ENCODE measurements at regions not wholly inside any gene's neighbourhood (a gene's known extent, or its start where the extent isn't known, plus 50 kb on each side); places are given as distances from the start of the nearest gene placed in this dataset.

- Mint-ChIP-seq H3K4me1 (peaks cover 23% of the 10 kb centered on the region), H3K27me3 (ENCODE audit: low read depth) (peaks cover 40% of the 10 kb centered on the region), H3K27ac (no peak overlapping the region), H3K9me3 (no peaks in the 10 kb centered on the region), H3K4me3 (no peak overlapping the region), H3K36me3 (no peaks in the 10 kb centered on the region)
- no peak for DNase-seq (ENCODE audit: low spot score)
- ATAC-seq, result no peak
- CTCF ChIA-PET, result interaction anchor here (0.8 to 1.3 kb wide), 5 partner anchors 15 to 149 kb away, joined by 3 to 5 read pairs (median 3); no protein-coding TSS in a partner anchor
- TF ChIP-seq, protein P1, sequence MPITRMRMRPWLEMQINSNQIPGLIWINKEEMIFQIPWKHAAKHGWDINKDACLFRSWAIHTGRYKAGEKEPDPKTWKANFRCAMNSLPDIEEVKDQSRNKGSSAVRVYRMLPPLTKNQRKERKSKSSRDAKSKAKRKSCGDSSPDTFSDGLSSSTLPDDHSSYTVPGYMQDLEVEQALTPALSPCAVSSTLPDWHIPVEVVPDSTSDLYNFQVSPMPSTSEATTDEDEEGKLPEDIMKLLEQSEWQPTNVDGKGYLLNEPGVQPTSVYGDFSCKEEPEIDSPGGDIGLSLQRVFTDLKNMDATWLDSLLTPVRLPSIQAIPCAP (CRISPR knock-in tag; IDR thresholded peaks at IDR 0.05), result no peak
- TF ChIP-seq, protein P2, sequence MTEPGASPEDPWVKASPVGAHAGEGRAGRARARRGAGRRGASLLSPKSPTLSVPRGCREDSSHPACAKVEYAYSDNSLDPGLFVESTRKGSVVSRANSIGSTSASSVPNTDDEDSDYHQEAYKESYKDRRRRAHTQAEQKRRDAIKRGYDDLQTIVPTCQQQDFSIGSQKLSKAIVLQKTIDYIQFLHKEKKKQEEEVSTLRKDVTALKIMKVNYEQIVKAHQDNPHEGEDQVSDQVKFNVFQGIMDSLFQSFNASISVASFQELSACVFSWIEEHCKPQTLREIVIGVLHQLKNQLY (CRISPR knock-in tag; IDR thresholded peaks at IDR 0.05), result no peak
- no peak for TF ChIP-seq MAX (CRISPR knock-in tag; IDR thresholded peaks at IDR 0.05)
- TF ChIP-seq, protein P3, sequence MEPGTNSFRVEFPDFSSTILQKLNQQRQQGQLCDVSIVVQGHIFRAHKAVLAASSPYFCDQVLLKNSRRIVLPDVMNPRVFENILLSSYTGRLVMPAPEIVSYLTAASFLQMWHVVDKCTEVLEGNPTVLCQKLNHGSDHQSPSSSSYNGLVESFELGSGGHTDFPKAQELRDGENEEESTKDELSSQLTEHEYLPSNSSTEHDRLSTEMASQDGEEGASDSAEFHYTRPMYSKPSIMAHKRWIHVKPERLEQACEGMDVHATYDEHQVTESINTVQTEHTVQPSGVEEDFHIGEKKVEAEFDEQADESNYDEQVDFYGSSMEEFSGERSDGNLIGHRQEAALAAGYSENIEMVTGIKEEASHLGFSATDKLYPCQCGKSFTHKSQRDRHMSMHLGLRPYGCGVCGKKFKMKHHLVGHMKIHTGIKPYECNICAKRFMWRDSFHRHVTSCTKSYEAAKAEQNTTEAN (CRISPR knock-in tag; IDR thresholded peaks at IDR 0.05), result no peak
- TF ChIP-seq, protein P4, sequence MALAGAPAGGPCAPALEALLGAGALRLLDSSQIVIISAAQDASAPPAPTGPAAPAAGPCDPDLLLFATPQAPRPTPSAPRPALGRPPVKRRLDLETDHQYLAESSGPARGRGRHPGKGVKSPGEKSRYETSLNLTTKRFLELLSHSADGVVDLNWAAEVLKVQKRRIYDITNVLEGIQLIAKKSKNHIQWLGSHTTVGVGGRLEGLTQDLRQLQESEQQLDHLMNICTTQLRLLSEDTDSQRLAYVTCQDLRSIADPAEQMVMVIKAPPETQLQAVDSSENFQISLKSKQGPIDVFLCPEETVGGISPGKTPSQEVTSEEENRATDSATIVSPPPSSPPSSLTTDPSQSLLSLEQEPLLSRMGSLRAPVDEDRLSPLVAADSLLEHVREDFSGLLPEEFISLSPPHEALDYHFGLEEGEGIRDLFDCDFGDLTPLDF (CRISPR knock-in tag; IDR thresholded peaks at IDR 0.05), result no peak
- POLR2A ChIA-PET, result no interaction called here
Measured at GRCh38 chr14:103223818-103224352, 100.6 kb downstream of the TNFAIP2 start.

GRCh38 chr14:103225062-103225461 lies 101.8 kb downstream of the TNFAIP2 start:
- peak; percentile 65; the same call in 1 of the 2 replicates for TF ChIP-seq GABPB1 (CRISPR knock-in tag; IDR thresholded peaks at IDR 0.05)
- TF ChIP-seq, protein P3 (CRISPR knock-in tag; IDR thresholded peaks at IDR 0.05), result no peak
- DNase-seq (ENCODE audit: low spot score), result no peak
- Mint-ChIP-seq H3K27me3 (ENCODE audit: low read depth) (peaks cover 28% of the 10 kb centered on the region), H3K27ac (no peak overlapping the region; the same call in 1 of the 2 replicates), H3K4me3 (no peak overlapping the region), H3K9me3 (no peaks in the 10 kb centered on the region), H3K4me1 (peaks cover 20% of the 10 kb centered on the region), H3K36me3 (no peaks in the 10 kb centered on the region)
- ATAC-seq, result no peak
- POLR2A ChIA-PET, result interaction anchor here (0.6 kb wide), 1 partner anchor 29 kb away, joined by 3 read pairs; no protein-coding TSS in a partner anchor
- CTCF ChIA-PET, result interaction anchor here (0.7 to 1.5 kb wide), 2 partner anchors 10 to 56 kb away, joined by 3 to 4 read pairs; no protein-coding TSS in a partner anchor

DNA sequence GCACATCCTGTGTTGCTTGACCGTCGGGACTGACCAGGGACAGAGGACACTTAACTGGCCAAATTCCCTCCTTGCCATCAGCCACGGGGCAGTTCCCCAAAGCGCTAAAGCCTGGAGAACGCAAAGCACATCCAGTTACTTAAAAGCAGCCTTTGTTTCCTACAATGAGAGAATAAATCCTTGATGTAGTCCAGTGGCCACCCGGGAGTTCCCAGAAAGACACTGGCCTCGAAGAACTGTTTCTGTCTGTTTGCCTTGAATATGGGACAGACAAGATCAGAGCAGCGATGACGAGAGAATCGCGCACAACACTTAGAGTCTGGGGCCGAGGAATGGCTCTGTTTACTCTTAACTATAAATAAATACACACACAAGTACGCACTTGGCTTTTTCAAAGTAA lies 102.2 kb downstream of the TNFAIP2 start:
- POLR2A ChIA-PET, result interaction anchor here (0.6 kb wide), 1 partner anchor 28 kb away, joined by 3 read pairs; no protein-coding TSS in a partner anchor
- peaks cover 20% of the 10 kb centered on the region for H3K4me1 Mint-ChIP-seq
- H3K9me3 Mint-ChIP-seq, result no peaks in the 10 kb centered on the region
- peaks cover 25% of the 10 kb centered on the region for H3K27me3 Mint-ChIP-seq (ENCODE audit: low read depth)
- H3K27ac Mint-ChIP-seq, result no peak overlapping the region; the same call in 1 of the 2 replicates
- CTCF ChIA-PET, result interaction anchor here (0.7 to 1.5 kb wide), 3 partner anchors 10 to 85 kb away, joined by 3 to 4 read pairs (median 3); no protein-coding TSS in a partner anchor
- no peak for TF ChIP-seq MYBL2 (CRISPR knock-in tag; IDR thresholded peaks at IDR 0.05)
- no peak for TF ChIP-seq TCF7 (CRISPR knock-in tag; IDR thresholded peaks at IDR 0.05; ENCODE audit: low read depth)
- DNase-seq (ENCODE audit: low spot score) (no peak), ATAC-seq (no peak)
- H3K36me3 Mint-ChIP-seq, result no peaks in the 10 kb centered on the region
- H3K4me3 Mint-ChIP-seq, result no peak overlapping the region

GRCh38 chr14:103227094-103227768 lies 104.0 kb downstream of the TNFAIP2 start:
- TF ChIP-seq ATF3 (CRISPR knock-in tag; conservative IDR thresholded peaks at IDR 0.05) (no peak), ZNF219 (CRISPR knock-in tag; IDR thresholded peaks at IDR 0.05; ENCODE audit: borderline replicate concordance) (no peak), JUN (CRISPR knock-in tag; IDR thresholded peaks at IDR 0.05) (no peak), MXD4 (CRISPR knock-in tag; IDR thresholded peaks at IDR 0.05; ENCODE audit: borderline replicate concordance) (no peak), IRF2 (CRISPR knock-in tag; IDR thresholded peaks at IDR 0.05; ENCODE audit: borderline replicate concordance, low read depth) (no peak), USF2 (CRISPR knock-in tag; IDR thresholded peaks at IDR 0.05) (no peak), OVOL2 (CRISPR knock-in tag; IDR thresholded peaks at IDR 0.05; ENCODE audit: borderline replicate concordance) (no peak), MAX (CRISPR knock-in tag; IDR thresholded peaks at IDR 0.05) (no peak)
- TF ChIP-seq, protein P2 (CRISPR knock-in tag; IDR thresholded peaks at IDR 0.05), result no peak
- TF ChIP-seq, protein P5, sequence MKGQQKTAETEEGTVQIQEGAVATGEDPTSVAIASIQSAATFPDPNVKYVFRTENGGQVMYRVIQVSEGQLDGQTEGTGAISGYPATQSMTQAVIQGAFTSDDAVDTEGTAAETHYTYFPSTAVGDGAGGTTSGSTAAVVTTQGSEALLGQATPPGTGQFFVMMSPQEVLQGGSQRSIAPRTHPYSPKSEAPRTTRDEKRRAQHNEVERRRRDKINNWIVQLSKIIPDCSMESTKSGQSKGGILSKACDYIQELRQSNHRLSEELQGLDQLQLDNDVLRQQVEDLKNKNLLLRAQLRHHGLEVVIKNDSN (CRISPR knock-in tag; IDR thresholded peaks at IDR 0.05), result no peak
- DNase-seq (ENCODE audit: low spot score), result no peak
- Mint-ChIP-seq H3K4me1 (peaks cover 14% of the 10 kb centered on the region), H3K36me3 (no peaks in the 10 kb centered on the region), H3K27ac (no peak overlapping the region), H3K9me3 (no peaks in the 10 kb centered on the region), H3K27me3 (ENCODE audit: low read depth) (peaks cover 10% of the 10 kb centered on the region), H3K4me3 (no peak overlapping the region)
- ChIA-PET POLR2A (no interaction called here), CTCF (interaction anchor here (1.2 kb wide), 1 partner anchor 122 kb away, joined by 4 read pairs; no protein-coding TSS in a partner anchor)
- no peak for ATAC-seq

Measured in WTC11 (cell line).